PC-9 (cell line): ENCODE measurements at regions not wholly inside any gene's neighbourhood (a gene's known extent, or its start where the extent isn't known, plus 50 kb on each side); places are given as distances from the start of the nearest gene placed in this dataset.

Experiments
- CTCF ChIP-seq: fragments of 200-600 bp; sonication (generic); conservative IDR thresholded peaks from 2 replicates; pipeline ENCODE4 v1.6.1; 2017; ENCODE audit warnings: mixed run types, antibody characterized with exemption, mild to moderate bottlenecking, moderate library complexity
- EZH2 ChIP-seq: fragments of 200-600 bp; sonication (generic); IDR thresholded peaks from 2 replicates; pipeline ENCODE4 v1.8.0; 2017; ENCODE audit warnings: antibody characterized with exemption, low read depth

DNA sequence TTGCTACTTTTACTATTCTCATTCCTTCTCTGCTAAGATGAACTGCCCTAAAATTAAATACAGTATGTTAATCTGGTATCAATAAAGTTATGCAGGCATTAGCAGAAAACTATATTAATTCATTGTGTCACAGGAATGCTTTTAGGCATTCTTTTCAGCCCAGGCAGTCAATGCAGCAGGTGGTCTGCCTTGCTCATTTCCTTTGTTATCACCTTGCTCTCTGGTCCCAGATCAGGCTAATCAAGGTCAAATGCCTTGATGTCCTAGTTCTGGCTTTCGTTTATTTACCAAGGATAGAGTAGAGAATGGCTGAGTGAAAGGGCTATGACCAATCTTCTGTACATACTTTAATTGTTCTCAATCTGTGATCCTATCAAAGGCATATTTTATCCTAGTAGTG is 1023.6 kb downstream of the TMEM182 start:
- no peak for TF ChIP-seq CTCF
- no peak for TF ChIP-seq EZH2
